ENCODE measurements at regions not wholly inside any gene's neighbourhood (a gene's known extent, or its start where the extent isn't known, plus 50 kb on each side); places are given as distances from the start of the nearest gene placed in this dataset.

DNA sequence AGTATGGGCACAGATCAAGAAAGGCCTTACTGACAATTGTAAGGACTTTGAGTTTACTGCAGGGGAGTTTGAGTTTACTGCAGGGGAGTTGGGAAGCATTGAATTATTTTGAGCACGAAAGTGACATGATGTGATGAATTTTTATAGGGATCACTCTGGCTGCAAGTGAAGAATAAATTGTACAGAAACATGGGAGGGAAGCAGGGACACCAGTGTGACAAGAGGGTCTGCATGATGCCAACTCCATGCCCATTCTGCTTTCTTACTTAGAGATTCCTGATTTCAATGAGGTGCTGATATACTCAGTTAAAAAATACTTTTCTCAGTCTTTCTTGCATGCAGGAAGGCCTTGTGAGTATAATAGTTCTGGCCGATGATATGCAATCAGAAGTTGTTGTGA, 234.4 kb downstream of the CENPF start:
- DNase-seq (ENCODE audit: low read depth) = no peak
- TF ChIP-seq, protein P1, sequence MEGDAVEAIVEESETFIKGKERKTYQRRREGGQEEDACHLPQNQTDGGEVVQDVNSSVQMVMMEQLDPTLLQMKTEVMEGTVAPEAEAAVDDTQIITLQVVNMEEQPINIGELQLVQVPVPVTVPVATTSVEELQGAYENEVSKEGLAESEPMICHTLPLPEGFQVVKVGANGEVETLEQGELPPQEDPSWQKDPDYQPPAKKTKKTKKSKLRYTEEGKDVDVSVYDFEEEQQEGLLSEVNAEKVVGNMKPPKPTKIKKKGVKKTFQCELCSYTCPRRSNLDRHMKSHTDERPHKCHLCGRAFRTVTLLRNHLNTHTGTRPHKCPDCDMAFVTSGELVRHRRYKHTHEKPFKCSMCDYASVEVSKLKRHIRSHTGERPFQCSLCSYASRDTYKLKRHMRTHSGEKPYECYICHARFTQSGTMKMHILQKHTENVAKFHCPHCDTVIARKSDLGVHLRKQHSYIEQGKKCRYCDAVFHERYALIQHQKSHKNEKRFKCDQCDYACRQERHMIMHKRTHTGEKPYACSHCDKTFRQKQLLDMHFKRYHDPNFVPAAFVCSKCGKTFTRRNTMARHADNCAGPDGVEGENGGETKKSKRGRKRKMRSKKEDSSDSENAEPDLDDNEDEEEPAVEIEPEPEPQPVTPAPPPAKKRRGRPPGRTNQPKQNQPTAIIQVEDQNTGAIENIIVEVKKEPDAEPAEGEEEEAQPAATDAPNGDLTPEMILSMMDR (conservative IDR thresholded peaks at IDR 0.05; ENCODE audit: low read depth, low read length) = no peak
- H3K4me3 ChIP-seq (ENCODE audit: low read depth, low read length) = no peak overlapping the region

DNA sequence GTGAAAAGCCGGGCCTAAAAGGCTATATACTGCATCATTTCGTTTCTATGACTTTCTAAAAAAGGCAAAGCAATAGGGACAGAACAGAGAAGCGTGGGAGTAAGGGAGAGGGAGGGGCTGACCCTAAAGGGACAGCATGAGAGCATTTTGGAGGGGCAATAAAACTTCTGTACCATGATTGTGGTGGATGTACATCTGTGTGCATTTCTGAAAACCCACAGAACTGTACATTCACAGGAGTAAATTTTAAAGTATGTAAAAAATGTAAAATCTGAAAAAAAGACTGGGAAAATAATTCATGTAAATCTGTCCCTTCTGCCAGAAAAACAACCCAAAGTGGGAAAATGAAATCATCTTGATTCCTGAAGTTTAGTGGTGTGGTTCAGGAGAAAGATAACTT, 235.4 kb downstream of the CENPF start:
- TF ChIP-seq, protein P1 (conservative IDR thresholded peaks at IDR 0.05; ENCODE audit: low read depth, low read length) = no peak
- no peak for DNase-seq (ENCODE audit: low read depth)

DNA sequence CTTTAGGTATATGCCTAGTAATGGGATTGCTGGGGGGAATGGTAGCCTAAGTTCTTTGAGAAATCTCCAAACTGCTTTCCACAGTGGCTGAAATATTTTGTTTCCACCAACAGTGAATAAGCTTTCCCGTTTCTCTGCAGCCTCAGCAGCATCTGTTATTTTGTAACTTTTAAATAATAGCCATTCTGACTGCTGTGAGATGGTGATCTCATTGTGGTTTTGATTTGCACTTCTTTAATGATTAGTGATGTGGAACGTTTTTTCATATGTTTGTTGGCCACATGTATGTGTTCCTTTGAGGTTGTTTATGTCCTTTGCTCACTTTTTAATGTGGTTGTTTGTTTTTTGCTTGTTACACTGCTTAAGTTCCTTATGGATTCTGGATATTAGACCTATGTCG, 237.4 kb downstream of the CENPF start:
- H3K4me3 ChIP-seq (ENCODE audit: low read depth, low read length) = no peak overlapping the region
- TF ChIP-seq, protein P1 (conservative IDR thresholded peaks at IDR 0.05; ENCODE audit: low read depth, low read length) = no peak
- peak; percentile 30 for DNase-seq (ENCODE audit: low read depth)

More for the DNA sequence above, 235.4 kb downstream of the CENPF start:
- no peak overlapping the region for H3K4me3 ChIP-seq (ENCODE audit: low read depth, low read length)

DNA sequence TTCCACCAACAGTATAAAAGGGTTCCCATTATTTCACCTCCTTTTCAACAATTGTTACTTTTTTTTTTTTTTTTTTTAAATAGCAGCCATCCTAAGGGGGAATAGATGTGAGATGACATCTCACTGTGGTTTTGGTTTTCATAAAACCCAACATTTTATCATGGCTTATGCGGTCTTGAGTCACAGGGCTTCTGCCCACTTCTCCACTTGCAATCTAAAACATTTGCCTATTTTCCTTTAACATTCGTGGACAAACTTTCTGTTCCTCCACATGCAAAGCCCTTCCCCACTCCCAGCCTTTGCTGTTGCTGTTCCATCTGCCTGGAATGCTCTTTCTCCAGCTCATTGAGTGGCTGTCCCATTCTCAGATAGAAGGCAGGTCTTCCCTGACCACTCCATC, 239.7 kb upstream of the KCNK2 start:
- TF ChIP-seq, protein P1 (conservative IDR thresholded peaks at IDR 0.05; ENCODE audit: low read depth, low read length) = no peak
- H3K4me3 ChIP-seq (ENCODE audit: low read depth, low read length) = no peak overlapping the region
- no peak for DNase-seq (ENCODE audit: low read depth)

DNA sequence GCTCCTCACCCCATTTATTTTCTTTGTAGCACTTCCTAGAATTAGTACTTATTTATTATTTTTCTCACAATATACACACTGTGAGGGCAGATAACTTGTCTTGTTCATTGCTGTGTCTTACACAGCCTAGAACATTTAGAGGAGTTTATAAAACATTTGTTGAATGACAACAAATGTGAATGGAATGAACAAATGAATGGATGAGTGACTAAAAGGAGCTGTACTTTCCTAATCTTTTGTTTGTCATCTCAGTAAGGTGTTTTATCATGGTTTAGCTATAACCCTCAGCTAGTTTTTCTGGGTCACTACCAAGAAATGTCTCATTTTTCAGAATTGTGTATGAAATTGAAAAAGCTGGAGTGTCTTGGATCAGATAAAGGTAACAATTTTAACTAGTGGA, 239.3 kb upstream of the KCNK2 start:
- peak; percentile 35 for DNase-seq (ENCODE audit: low read depth)
- H3K4me3 ChIP-seq (ENCODE audit: low read depth, low read length) = no peak overlapping the region
- TF ChIP-seq, protein P1 (conservative IDR thresholded peaks at IDR 0.05; ENCODE audit: low read depth, low read length) = no peak

DNA sequence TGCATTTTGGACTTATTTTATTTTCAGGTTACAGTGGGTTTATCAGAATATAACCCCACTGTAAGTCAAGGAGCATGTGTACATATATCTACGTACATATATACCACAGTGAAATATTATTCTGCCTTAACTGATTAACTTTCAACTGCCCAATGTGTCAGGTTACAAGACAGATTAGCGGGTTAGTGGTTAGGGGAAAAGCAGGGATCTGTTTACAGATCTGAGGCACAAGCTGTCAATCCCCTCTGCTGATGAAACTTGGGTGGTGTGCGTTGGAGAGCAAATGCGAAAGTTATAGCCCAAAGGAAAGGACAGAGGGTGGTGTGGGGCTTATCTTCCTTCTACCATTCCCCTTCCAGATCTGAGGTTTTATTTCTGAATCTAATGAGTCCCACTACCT, 238.2 kb upstream of the KCNK2 start:
- H3K4me3 ChIP-seq (ENCODE audit: low read depth, low read length) = no peak overlapping the region
- TF ChIP-seq, protein P1 (conservative IDR thresholded peaks at IDR 0.05; ENCODE audit: low read depth, low read length) = no peak
- no peak for DNase-seq (ENCODE audit: low read depth)

DNA sequence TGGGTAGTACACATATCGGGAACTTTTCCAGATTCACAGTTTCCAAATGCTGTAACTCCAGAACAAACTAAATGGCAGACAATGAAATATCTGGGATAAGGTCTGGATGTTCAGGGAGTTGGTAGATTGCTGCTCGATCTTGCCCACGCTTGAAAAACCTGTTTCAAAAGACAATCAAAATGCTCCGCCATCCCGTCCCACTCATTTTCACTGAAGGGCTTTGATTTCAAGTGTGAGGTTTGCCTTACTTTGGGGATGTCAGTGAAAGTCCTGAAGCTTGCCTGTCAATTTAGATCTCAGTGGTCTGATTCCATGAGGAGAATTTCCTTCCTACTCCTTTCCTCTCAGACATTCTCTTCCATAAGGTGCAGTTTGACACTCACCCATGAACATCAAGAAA, 236.3 kb upstream of the KCNK2 start:
- H3K4me3 ChIP-seq (ENCODE audit: low read depth, low read length) = no peak overlapping the region
- no peak for DNase-seq (ENCODE audit: low read depth)
- TF ChIP-seq, protein P1 (conservative IDR thresholded peaks at IDR 0.05; ENCODE audit: low read depth, low read length) = no peak
